ENCODE measurements at regions not wholly inside any gene's neighbourhood (a gene's known extent, or its start where the extent isn't known, plus 50 kb on each side); places are given as distances from the start of the nearest gene placed in this dataset.

GRCh38 chr2:150735894-150736498 is 248.5 kb upstream of the RND3 start:
- H2AFZ ChIP-seq = no peak overlapping the region
- no peaks in the 10 kb centered on the region for H3K9me3 ChIP-seq (ENCODE audit: low read depth)
- no peaks in the 10 kb centered on the region for H3K9me2 ChIP-seq (replicated peaks; ENCODE audit: insufficient read depth)
- no peaks in the 10 kb centered on the region for H3K36me3 ChIP-seq (replicated peaks; ENCODE audit: insufficient read depth, low read depth)
- no peaks in the 10 kb centered on the region for H3K79me2 ChIP-seq
- H3K4me1 ChIP-seq (ENCODE audit: insufficient read depth) = no peaks in the 10 kb centered on the region
- no peak overlapping the region for H3K4me2 ChIP-seq
- no peak for DNase-seq (ENCODE audit: low spot score)
- no peak for TF ChIP-seq EZH2phosphoT487 (IDR thresholded peaks at IDR 0.05; ENCODE audit: low read depth, severe bottlenecking, unreplicated experiment)
- no peak for TF ChIP-seq CTCF (IDR thresholded peaks at IDR 0.05; ENCODE audit: poor library complexity)
- TF ChIP-seq EZH2 (IDR thresholded peaks at IDR 0.05; ENCODE audit: borderline replicate concordance) = no peak
- 76% methylated on average over 5 of the region's 5 CpGs for WGBS (ENCODE audit: low lambda C conversion rate, missing lambda C conversion rate)
- no peak overlapping the region for H3K27ac ChIP-seq
- H3K4me3 ChIP-seq = no peak overlapping the region
- no peaks in the 10 kb centered on the region for H3K27me3 ChIP-seq
- H4K20me1 ChIP-seq (ENCODE audit: insufficient read depth, poor library complexity, severe bottlenecking) = no peaks in the 10 kb centered on the region

- Histone ChIP-seq H3K79me2 (no peaks in the 10 kb centered on the region), H3K9me2 (replicated peaks; ENCODE audit: insufficient read depth) (no peaks in the 10 kb centered on the region), H4K20me1 (ENCODE audit: insufficient read depth, poor library complexity, severe bottlenecking) (no peaks in the 10 kb centered on the region), H3K27me3 (no peaks in the 10 kb centered on the region), H3K9me3 (ENCODE audit: low read depth) (no peaks in the 10 kb centered on the region), H3K4me1 (ENCODE audit: insufficient read depth) (no peaks in the 10 kb centered on the region), H2AFZ (no peak overlapping the region), H3K4me2 (no peak overlapping the region), H3K36me3 (replicated peaks; ENCODE audit: insufficient read depth, low read depth) (no peaks in the 10 kb centered on the region), H3K27ac (peak overlapping the region; percentile 30), H3K4me3 (no peak overlapping the region)
- TF ChIP-seq EZH2 (IDR thresholded peaks at IDR 0.05; ENCODE audit: borderline replicate concordance) (no peak), EZH2phosphoT487 (IDR thresholded peaks at IDR 0.05; ENCODE audit: low read depth, severe bottlenecking, unreplicated experiment) (no peak), CTCF (IDR thresholded peaks at IDR 0.05; ENCODE audit: poor library complexity) (no peak)
- peak; percentile 9 for DNase-seq (ENCODE audit: low spot score)
- 73% methylated on average over 4 of the region's 4 CpGs for WGBS (ENCODE audit: low lambda C conversion rate, missing lambda C conversion rate)
These were observed 245.7 kb upstream of the RND3 start for GRCh38 chr2:150733051-150733618.

GRCh38 chr2:150732491-150732890 is 245.0 kb upstream of the RND3 start:
- H3K4me3 ChIP-seq = no peak overlapping the region
- no peak overlapping the region for H2AFZ ChIP-seq
- no peak for TF ChIP-seq EZH2phosphoT487 (IDR thresholded peaks at IDR 0.05; ENCODE audit: low read depth, severe bottlenecking, unreplicated experiment)
- TF ChIP-seq CTCF (IDR thresholded peaks at IDR 0.05; ENCODE audit: poor library complexity) = no peak
- TF ChIP-seq EZH2 (IDR thresholded peaks at IDR 0.05; ENCODE audit: borderline replicate concordance) = no peak
- peak overlapping the region; percentile 23 for H3K27ac ChIP-seq
- WGBS (ENCODE audit: low lambda C conversion rate, missing lambda C conversion rate) = 28% methylated on average over 1 of the region's 1 CpG
- H3K4me1 ChIP-seq (ENCODE audit: insufficient read depth) = no peaks in the 10 kb centered on the region
- DNase-seq (ENCODE audit: low spot score) = no peak
- H3K9me2 ChIP-seq (replicated peaks; ENCODE audit: insufficient read depth) = no peaks in the 10 kb centered on the region
- H4K20me1 ChIP-seq (ENCODE audit: insufficient read depth, poor library complexity, severe bottlenecking) = no peaks in the 10 kb centered on the region
- H3K27me3 ChIP-seq = no peaks in the 10 kb centered on the region
- no peaks in the 10 kb centered on the region for H3K79me2 ChIP-seq
- no peaks in the 10 kb centered on the region for H3K36me3 ChIP-seq (replicated peaks; ENCODE audit: insufficient read depth, low read depth)
- no peaks in the 10 kb centered on the region for H3K9me3 ChIP-seq (ENCODE audit: low read depth)
- H3K4me2 ChIP-seq = no peak overlapping the region
